ENCODE measurements at regions not wholly inside any gene's neighbourhood (a gene's known extent, or its start where the extent isn't known, plus 50 kb on each side); places are given as distances from the start of the nearest gene placed in this dataset.
A peak's percentile ranks its signal among the peaks of the same experiment; 100 is the strongest.
"Not testable (repeated sequence)": the region's sequence is repeated elsewhere in the genome, so short reads cannot be mapped to it uniquely, and the experiment has no call there.

- no peak for DNase-seq (ENCODE audit: low read depth in 2 of 2)
Measured at GRCh38 chr5:111635151-111635902, 121.7 kb downstream of the NREP start.

GRCh38 chr5:111631328-111631727, 119.0 kb upstream of the STARD4 start:
- DNase-seq (ENCODE audit: low read depth in 2 of 2): no peak

GRCh38 chr5:111628901-111629300, 116.6 kb upstream of the STARD4 start:
- DNase-seq (ENCODE audit: low read depth in 2 of 2): no peak

GRCh38 chr5:111627862-111628261, 115.5 kb upstream of the STARD4 start:
- peak; percentile 7 to 10 for DNase-seq (ENCODE audit: low read depth in 2 of 2)

- no peak for DNase-seq (ENCODE audit: low read depth in 2 of 2)
Measured at GRCh38 chr5:111626473-111627148, 114.3 kb upstream of the STARD4 start.

GRCh38 chr5:111618623-111619271, 106.4 kb upstream of the STARD4 start:
- no peak for DNase-seq (ENCODE audit: low read depth in 2 of 2)

- no peak for DNase-seq (ENCODE audit: low read depth in 2 of 2)
Measured at GRCh38 chr5:111615054-111615453, 102.7 kb upstream of the STARD4 start.

- not testable (repeated sequence) for DNase-seq (ENCODE audit: low read depth in 2 of 2)
Measured at GRCh38 chr5:111612013-111612630, 99.8 kb upstream of the STARD4 start.

- DNase-seq (ENCODE audit: low read depth in 2 of 2): no peak
Measured at GRCh38 chr5:111606194-111606593, 93.9 kb upstream of the STARD4 start.

- no peak for DNase-seq (ENCODE audit: low read depth in 2 of 2)
Measured at GRCh38 chr5:111603446-111603827, 91.1 kb upstream of the STARD4 start.

- no peak for DNase-seq (ENCODE audit: low read depth in 2 of 2)
Measured at GRCh38 chr5:111602817-111603445, 90.6 kb upstream of the STARD4 start.

GRCh38 chr5:111598996-111599395, 86.7 kb upstream of the STARD4 start:
- DNase-seq (ENCODE audit: low read depth in 2 of 2): no peak

- no peak for DNase-seq (ENCODE audit: low read depth in 2 of 2)
Measured at GRCh38 chr5:111597491-111597890, 85.2 kb upstream of the STARD4 start.

- DNase-seq (ENCODE audit: low read depth in 2 of 2): no peak
Measured at GRCh38 chr5:111596705-111597104, 84.4 kb upstream of the STARD4 start.

- DNase-seq (ENCODE audit: low read depth in 2 of 2): no peak
Measured at GRCh38 chr5:111595425-111595824, 83.1 kb upstream of the STARD4 start.

- DNase-seq (ENCODE audit: low read depth in 2 of 2): no peak
Measured at GRCh38 chr5:111589316-111589715, 77.0 kb upstream of the STARD4 start.

- no peak for DNase-seq (ENCODE audit: low read depth in 2 of 2)
Measured at GRCh38 chr5:111587728-111588127, 75.4 kb upstream of the STARD4 start.

- no peak for DNase-seq (ENCODE audit: low read depth in 2 of 2)
Measured at GRCh38 chr5:111585946-111586345, 73.6 kb upstream of the STARD4 start.

GRCh38 chr5:111585291-111585690, 73.0 kb upstream of the STARD4 start:
- DNase-seq (ENCODE audit: low read depth in 2 of 2): no peak

GRCh38 chr5:111584651-111585050, 72.3 kb upstream of the STARD4 start:
- DNase-seq (ENCODE audit: low read depth in 2 of 2): no peak

- DNase-seq (ENCODE audit: low read depth in 2 of 2): no peak
Measured at GRCh38 chr5:111583758-111584203, 71.4 kb upstream of the STARD4 start.

Measured in stimulated activated CD4-positive, alpha-beta T cell treated with anti-CD3 and anti-CD28 coated beads, Interleukin-4, amount 100 ng/mL, for 48 hours (primary cell).